Ishikawa (cell line): ENCODE measurements at regions not wholly inside any gene's neighbourhood (a gene's known extent, or its start where the extent isn't known, plus 50 kb on each side); places are given as distances from the start of the nearest gene placed in this dataset.
A peak's percentile ranks its signal among the peaks of the same experiment; 100 is the strongest.

Experiments used
- CEBPB ChIP-seq: IDR thresholded peaks from 2 replicates; pipeline ENCODE4 v1.6.1; 2012
- CREB1 ChIP-seq: IDR thresholded peaks from 2 replicates; pipeline ENCODE4 v1.6.1; 2012; ENCODE audit warnings: low read depth
- EGR1 ChIP-seq: IDR thresholded peaks from 2 replicates; pipeline ENCODE4 v1.6.1; 2012
- EP300 ChIP-seq: IDR thresholded peaks from 2 replicates; pipeline ENCODE4 v1.6.1; 2012; ENCODE audit warnings: borderline replicate concordance
- FOXM1 ChIP-seq: IDR thresholded peaks from 2 replicates; pipeline ENCODE4 v1.6.1; 2012; ENCODE audit warnings: low read depth, borderline replicate concordance
- MAX ChIP-seq: IDR thresholded peaks from 2 replicates; pipeline ENCODE4 v1.6.1; 2012
- NFIC ChIP-seq: IDR thresholded peaks from 2 replicates; pipeline ENCODE4 v1.6.1; 2012
- RAD21 ChIP-seq: IDR thresholded peaks from 2 replicates; pipeline ENCODE4 v1.6.1; 2012; ENCODE audit warnings: low read depth
- REST ChIP-seq: IDR thresholded peaks from 2 replicates; pipeline ENCODE4 v1.6.1; 2012; ENCODE audit warnings: low read depth, mild to moderate bottlenecking
- TAF1 ChIP-seq: IDR thresholded peaks from 2 replicates; pipeline ENCODE4 v1.6.1; 2012; ENCODE audit warnings: low read depth, mild to moderate bottlenecking
- TCF12 ChIP-seq: IDR thresholded peaks from 2 replicates; pipeline ENCODE4 v1.6.1; 2012; ENCODE audit warnings: low read depth
- TEAD4 ChIP-seq: IDR thresholded peaks from 2 replicates; pipeline ENCODE4 v1.6.1; 2012
- USF1 ChIP-seq: IDR thresholded peaks from 2 replicates; pipeline ENCODE4 v1.6.1; 2012
- YY1 ChIP-seq: IDR thresholded peaks from 2 replicates; pipeline ENCODE4 v1.6.1; 2012; ENCODE audit warnings: low read depth
- ZBTB7A ChIP-seq: IDR thresholded peaks from 2 replicates; pipeline ENCODE4 v1.6.1; 2012; ENCODE audit warnings: low read depth

- TF ChIP-seq EGR1: no peak
- TF ChIP-seq TCF12: no peak
- TF ChIP-seq CREB1: no peak
- TF ChIP-seq REST: no peak
- TF ChIP-seq TEAD4: no peak
- TF ChIP-seq NFIC: no peak
- TF ChIP-seq USF1: no peak
- TF ChIP-seq RAD21: no peak
Observed at GRCh38 chr16:85521552-85522307, 91.4 kb upstream of the GSE1 start.

GRCh38 chr16:85522308-85522841 is 90.7 kb upstream of the GSE1 start:
- TF ChIP-seq RAD21 (no peak), ZBTB7A (no peak), TCF12 (no peak), USF1 (no peak), CREB1 (no peak), EP300 (no peak), TAF1 (no peak), FOXM1 (no peak), MAX (no peak), NFIC (no peak), YY1 (no peak), EGR1 (no peak), REST (no peak), CEBPB (no peak), TEAD4 (no peak)

- no peak for TF ChIP-seq ZBTB7A
- TF ChIP-seq REST: no peak
- no peak for TF ChIP-seq NFIC
Observed at GRCh38 chr16:85522842-85523601, 90.1 kb upstream of the GSE1 start.

- TF ChIP-seq CEBPB (no peak), RAD21 (peak; percentile 6; the same call in 1 of the 2 replicates), NFIC (peak; percentile 98), YY1 (0 out of 2 replicates have a peak, but pooled peaks have one; percentile 9), REST (no peak), TCF12 (peak; percentile 95), MAX (peak; percentile 69), CREB1 (no peak), FOXM1 (no peak), EGR1 (no peak), TAF1 (no peak), TEAD4 (peak; percentile 29; the same call in 1 of the 2 replicates), USF1 (peak; percentile 42; the same call in 1 of the 2 replicates), EP300 (peak; percentile 86), ZBTB7A (peak; percentile 96)
Observed at GRCh38 chr16:85523602-85524364, 89.3 kb upstream of the GSE1 start.
